Activated naive CD8-positive, alpha-beta T cell treated with anti-CD3 and anti-CD28 coated beads, Interleukin-2, amount 10 ng/mL, durations not matched to agents 7 days and 5 days (primary cell): ENCODE measurements at regions not wholly inside any gene's neighbourhood (a gene's known extent, or its start where the extent isn't known, plus 50 kb on each side); places are given as distances from the start of the nearest gene placed in this dataset.

Experiments
- ATAC-seq: fragments of 150-1000 bp; cut with Tn5 transposase; one replicate; pipeline ENCODE4 v1.10.0; 2021; ENCODE audit warnings: low read depth, moderate library complexity
- POLR2A ChIA-PET: fragments of 350-600 bp; sonication (Branson Sonifier 250); formaldehyde crosslinking; loops from one replicate; lab custom pipeline; 2021; ENCODE audit warnings: antibody characterized with exemption; lab: Charles Lee
- DNase-seq: peaks from one replicate; pipeline ENCODE4 v3.0.0; 2021
- H3K27ac Mint-ChIP-seq: one replicate; pipeline ENCODE4 v1.8.0; 2022; ENCODE audit warnings: mild to moderate bottlenecking, mixed read lengths
- H3K27me3 Mint-ChIP-seq: one replicate; pipeline ENCODE4 v1.8.0; 2022; ENCODE audit warnings: mild to moderate bottlenecking, moderate library complexity, mixed read lengths
- H3K36me3 Mint-ChIP-seq: one replicate; pipeline ENCODE4 v1.8.0; 2021; ENCODE audit warnings: mild to moderate bottlenecking, mixed read lengths
- H3K4me1 Mint-ChIP-seq: one replicate; pipeline ENCODE4 v1.8.0; 2021; ENCODE audit warnings: mixed read lengths
- H3K4me3 Mint-ChIP-seq: one replicate; pipeline ENCODE4 v1.8.0; 2022; ENCODE audit warnings: mild to moderate bottlenecking, moderate library complexity, mixed read lengths
- H3K9me3 Mint-ChIP-seq: one replicate; pipeline ENCODE4 v1.8.0; 2021; ENCODE audit warnings: mixed read lengths

DNA sequence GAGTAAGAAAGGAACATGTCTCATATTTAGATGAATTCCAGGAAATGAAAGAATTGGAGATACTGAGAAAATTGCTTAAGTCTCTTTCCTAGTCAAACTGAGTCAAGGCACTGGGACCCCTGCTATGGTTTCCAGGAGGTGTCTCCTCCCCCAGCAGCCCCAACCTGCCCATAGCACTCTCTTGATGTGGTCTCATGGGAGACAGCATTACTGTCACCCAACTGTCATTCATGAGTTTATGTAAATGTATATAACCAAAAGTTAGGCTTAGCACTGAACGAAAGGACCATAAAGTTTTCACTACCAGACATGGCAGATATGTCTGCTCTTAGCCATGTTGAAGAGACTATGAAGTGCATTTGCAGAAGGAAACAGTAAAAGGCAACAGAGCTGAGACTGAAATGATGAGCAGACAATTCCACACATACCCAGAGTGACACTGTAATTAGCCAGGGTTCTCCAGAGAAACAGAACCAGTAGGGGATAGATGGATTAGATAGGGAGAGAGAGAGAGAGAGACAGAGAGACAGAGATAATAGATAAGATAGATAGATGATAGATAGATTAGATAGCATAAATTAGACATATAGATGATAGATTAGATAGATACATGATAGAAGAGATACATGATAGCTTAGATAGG is 328.1 kb downstream of the BRD1 start:
- ATAC-seq (no peak), DNase-seq (no peak)
- Mint-ChIP-seq H3K36me3 (no peaks in the 10 kb centered on the region), H3K27ac (no peak overlapping the region), H3K27me3 (no peaks in the 10 kb centered on the region), H3K4me3 (no peak overlapping the region), H3K4me1 (no peaks in the 10 kb centered on the region), H3K9me3 (peaks cover 3% of the 10 kb centered on the region)
- POLR2A ChIA-PET = no interaction called here

DNA sequence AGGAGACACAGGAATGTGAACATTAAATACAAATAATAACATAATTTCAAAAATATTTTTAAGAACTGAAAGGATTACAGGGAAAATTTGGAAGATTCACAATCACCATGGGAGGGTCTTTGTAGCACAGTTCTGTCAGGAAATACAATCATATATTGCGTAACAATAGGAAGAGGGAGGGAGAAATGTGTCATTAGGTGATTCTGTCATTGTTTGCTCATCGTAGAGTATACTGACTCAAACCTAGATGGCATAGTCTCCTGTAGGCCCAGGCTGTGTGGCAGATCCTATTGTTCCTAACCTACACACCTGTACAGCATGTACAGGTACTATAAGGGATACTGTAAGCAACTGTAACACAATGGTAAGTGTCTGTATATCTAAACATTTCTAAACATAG is 330.4 kb downstream of the BRD1 start:
- ATAC-seq = no peak
- no peaks in the 10 kb centered on the region for H3K4me1 Mint-ChIP-seq
- H3K27ac Mint-ChIP-seq = no peak overlapping the region
- H3K9me3 Mint-ChIP-seq = no peaks in the 10 kb centered on the region
- no peak overlapping the region for H3K4me3 Mint-ChIP-seq
- POLR2A ChIA-PET = no interaction called here
- H3K36me3 Mint-ChIP-seq = no peaks in the 10 kb centered on the region
- H3K27me3 Mint-ChIP-seq = no peaks in the 10 kb centered on the region
- DNase-seq = no peak

DNA sequence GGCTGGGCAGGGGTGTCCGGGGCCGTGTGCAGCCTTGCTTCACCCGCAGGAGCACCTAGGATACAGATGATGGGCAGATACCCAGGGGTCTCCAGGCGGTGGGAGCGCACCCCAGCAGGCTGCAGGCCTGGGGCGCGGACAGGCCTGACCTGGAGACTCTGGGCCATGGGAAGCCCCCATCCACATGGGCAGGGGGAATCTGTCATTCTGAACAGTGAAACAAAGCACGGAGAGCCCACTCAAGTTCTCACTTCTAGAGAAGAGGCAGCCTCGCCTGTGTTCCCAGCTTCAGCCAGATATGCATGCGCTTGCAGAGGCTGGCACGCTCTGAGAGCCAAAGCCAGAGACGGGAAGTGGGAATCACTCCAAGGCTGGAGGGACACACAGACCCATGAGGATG is 333.1 kb downstream of the BRD1 start:
- no peaks in the 10 kb centered on the region for H3K27me3 Mint-ChIP-seq
- DNase-seq (no peak), ATAC-seq (no peak)
- no peaks in the 10 kb centered on the region for H3K4me1 Mint-ChIP-seq
- H3K36me3 Mint-ChIP-seq = no peaks in the 10 kb centered on the region
- no peaks in the 10 kb centered on the region for H3K9me3 Mint-ChIP-seq
- H3K4me3 Mint-ChIP-seq = no peak overlapping the region
- no peak overlapping the region for H3K27ac Mint-ChIP-seq
- POLR2A ChIA-PET = no interaction called here

DNA sequence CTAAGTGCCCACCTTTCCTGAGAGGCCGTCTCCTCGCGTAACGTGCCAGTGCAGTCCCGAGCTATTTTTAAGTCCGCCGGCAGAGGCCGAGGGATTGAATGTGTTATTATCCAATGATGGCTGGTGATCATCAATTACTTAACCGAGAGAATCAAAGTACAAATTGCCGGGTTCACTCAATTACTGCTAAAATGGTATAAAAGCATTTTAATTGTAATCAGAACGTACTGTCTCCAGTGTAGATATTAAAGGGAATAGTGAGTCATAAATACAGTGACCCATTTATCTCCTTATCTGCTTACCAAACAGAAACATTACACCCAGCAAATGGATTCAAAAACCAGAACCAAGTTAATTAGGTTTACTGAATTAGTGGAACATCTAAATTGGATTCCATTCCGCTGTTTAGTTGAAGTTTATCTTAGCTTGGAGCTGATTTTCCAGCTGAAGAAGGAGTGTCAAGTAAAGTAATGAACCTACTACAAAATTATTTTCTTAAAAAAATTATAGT is 334.9 kb downstream of the BRD1 start:
- no peak overlapping the region for H3K4me3 Mint-ChIP-seq
- DNase-seq = no peak
- no peaks in the 10 kb centered on the region for H3K36me3 Mint-ChIP-seq
- H3K27ac Mint-ChIP-seq = no peak overlapping the region
- H3K27me3 Mint-ChIP-seq = no peaks in the 10 kb centered on the region
- POLR2A ChIA-PET = no interaction called here
- no peaks in the 10 kb centered on the region for H3K9me3 Mint-ChIP-seq
- H3K4me1 Mint-ChIP-seq = no peaks in the 10 kb centered on the region
- no peak for ATAC-seq

DNA sequence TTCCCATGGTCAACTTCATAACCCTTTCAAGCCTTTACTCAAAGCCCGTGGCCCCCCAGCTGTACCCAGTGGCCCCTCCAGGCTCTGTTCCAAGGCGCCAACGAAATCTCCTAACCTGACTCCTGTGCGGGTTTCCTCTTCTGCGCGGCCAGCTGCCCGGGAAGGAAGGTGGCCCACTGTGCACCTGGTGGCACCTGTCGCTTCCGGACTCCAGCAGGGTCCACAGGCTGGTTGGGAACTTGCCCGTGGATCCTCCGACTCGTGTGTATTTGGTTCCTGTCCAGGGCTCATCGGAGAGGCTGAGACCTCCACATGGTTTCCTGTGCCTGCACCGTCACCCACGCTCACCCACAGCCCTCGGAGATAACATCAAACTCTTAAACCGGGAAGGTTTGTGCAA is 335.4 kb downstream of the BRD1 start:
- POLR2A ChIA-PET = no interaction called here
- DNase-seq = no peak
- H3K27ac Mint-ChIP-seq = no peak overlapping the region
- no peaks in the 10 kb centered on the region for H3K4me1 Mint-ChIP-seq
- H3K36me3 Mint-ChIP-seq = no peaks in the 10 kb centered on the region
- no peak overlapping the region for H3K4me3 Mint-ChIP-seq
- H3K9me3 Mint-ChIP-seq = no peaks in the 10 kb centered on the region
- no peaks in the 10 kb centered on the region for H3K27me3 Mint-ChIP-seq
- ATAC-seq = no peak

DNA sequence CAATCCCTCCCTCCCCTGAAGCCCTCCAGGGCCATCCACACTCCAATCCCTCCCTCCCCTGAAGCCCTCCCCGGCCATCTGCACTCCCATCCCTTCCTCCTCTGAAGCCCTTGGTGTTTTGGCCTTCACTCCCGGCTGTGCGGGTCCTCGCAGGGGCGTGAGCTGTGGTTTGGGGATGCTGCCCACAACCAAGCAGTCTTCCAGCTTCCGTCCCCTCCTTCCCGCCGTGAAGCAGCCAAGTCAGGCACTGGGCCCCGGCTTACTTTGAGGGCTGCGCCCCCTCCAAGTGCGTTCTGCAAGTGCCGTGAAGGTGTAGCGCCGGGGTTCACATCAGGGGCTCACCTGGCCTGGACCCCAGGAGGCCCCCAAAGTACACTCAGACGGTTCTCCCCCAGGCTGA is 335.9 kb downstream of the BRD1 start:
- Mint-ChIP-seq H3K27ac (no peak overlapping the region), H3K36me3 (no peaks in the 10 kb centered on the region), H3K4me1 (no peaks in the 10 kb centered on the region), H3K9me3 (no peaks in the 10 kb centered on the region), H3K4me3 (no peak overlapping the region), H3K27me3 (no peaks in the 10 kb centered on the region)
- POLR2A ChIA-PET = no interaction called here
- ATAC-seq = no peak
- DNase-seq = no peak

DNA sequence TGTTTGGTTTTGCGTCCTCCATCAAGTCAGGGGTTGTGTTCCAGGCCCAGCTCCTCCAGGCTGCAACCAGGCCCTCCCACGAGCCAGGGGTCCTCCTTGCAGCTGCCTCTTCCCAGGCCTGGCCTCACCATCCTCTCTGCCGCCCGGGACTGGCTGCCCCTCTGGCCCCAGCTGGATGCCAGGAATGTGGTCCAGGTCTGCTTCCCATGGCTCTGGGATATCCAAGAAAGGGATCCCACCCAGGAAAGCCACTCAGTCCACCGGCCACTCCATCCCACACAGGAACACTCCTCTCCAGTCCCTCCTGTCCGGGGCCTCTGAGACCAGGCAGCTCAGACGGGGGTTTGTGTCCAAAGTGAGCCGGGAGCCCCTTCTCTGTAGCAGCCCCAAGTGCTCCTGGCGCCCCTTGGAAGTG is 336.4 kb downstream of the BRD1 start:
- H3K9me3 Mint-ChIP-seq = no peaks in the 10 kb centered on the region
- no peaks in the 10 kb centered on the region for H3K27me3 Mint-ChIP-seq
- no peak for DNase-seq
- H3K27ac Mint-ChIP-seq = no peak overlapping the region
- no peak overlapping the region for H3K4me3 Mint-ChIP-seq
- no peaks in the 10 kb centered on the region for H3K36me3 Mint-ChIP-seq
- ATAC-seq = no peak
- no peaks in the 10 kb centered on the region for H3K4me1 Mint-ChIP-seq
- POLR2A ChIA-PET = no interaction called here

DNA sequence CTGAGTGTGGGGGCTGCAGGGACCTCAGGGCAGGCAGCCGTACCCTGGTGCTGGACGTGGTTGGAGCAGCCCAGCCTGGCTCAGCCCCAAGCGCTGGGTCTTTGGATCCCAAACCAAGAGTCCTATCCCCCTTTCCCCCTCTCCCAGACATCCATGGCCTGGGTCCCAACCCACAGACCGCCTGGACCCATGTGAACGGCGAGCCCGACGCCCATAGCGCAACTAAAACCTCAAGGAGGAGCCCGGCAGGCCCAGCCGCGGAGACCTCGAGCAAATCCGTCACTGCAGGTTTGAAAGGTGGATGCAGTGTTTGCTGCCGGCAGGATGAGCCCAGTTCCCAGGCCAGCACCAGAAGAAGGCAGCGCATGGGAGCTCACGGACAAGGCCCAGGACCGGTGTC is 337.0 kb downstream of the BRD1 start:
- POLR2A ChIA-PET = no interaction called here
- DNase-seq (no peak), ATAC-seq (no peak)
- H3K27ac Mint-ChIP-seq = no peak overlapping the region
- no peaks in the 10 kb centered on the region for H3K27me3 Mint-ChIP-seq
- H3K4me1 Mint-ChIP-seq = no peaks in the 10 kb centered on the region
- no peaks in the 10 kb centered on the region for H3K9me3 Mint-ChIP-seq
- no peaks in the 10 kb centered on the region for H3K36me3 Mint-ChIP-seq
- H3K4me3 Mint-ChIP-seq = no peak overlapping the region

DNA sequence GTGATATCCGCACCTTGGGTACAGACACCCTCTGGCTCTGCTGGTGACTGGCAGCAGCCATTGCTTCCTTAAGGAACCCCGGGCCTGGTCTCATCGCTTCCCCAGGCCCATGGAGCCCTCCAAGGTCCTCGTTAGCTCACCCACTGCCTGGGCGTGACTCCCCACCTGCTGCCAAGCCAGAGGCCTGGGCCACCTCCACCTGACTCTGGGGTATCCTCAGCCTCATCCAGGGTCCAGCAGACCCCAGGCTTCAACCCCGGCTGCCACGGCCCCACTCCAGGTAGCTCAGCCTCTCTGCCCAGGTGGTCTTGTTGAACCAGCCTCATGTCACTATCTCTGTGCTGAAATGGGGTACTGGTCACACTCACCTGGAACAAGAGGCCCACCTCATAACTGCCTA is 337.9 kb downstream of the BRD1 start:
- H3K36me3 Mint-ChIP-seq = no peaks in the 10 kb centered on the region
- no peak overlapping the region for H3K4me3 Mint-ChIP-seq
- ATAC-seq = no peak
- H3K9me3 Mint-ChIP-seq = no peaks in the 10 kb centered on the region
- POLR2A ChIA-PET = no interaction called here
- no peaks in the 10 kb centered on the region for H3K27me3 Mint-ChIP-seq
- DNase-seq = no peak
- H3K4me1 Mint-ChIP-seq = no peaks in the 10 kb centered on the region
- H3K27ac Mint-ChIP-seq = no peak overlapping the region

DNA sequence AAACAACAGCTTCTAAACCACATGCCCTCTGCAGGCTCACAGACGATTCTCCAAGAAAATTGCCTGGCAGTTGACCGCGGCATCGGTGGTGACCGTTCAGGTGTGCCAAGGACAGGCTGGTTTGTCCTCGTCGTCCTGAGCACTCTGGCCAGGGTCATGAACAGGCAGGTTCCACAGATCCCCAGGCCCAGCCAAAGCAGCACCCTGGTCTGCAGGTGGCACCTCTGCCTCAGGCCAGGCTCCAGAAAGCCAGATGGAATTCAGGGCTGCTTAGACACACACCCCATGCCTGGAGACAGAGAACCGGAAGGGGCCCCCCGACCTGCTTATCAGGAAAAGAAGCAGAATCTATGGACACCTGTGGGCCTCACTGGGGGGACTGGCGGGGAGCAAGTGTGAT is 338.7 kb downstream of the BRD1 start:
- DNase-seq (no peak), ATAC-seq (no peak)
- Mint-ChIP-seq H3K4me3 (no peak overlapping the region), H3K4me1 (no peaks in the 10 kb centered on the region), H3K36me3 (no peaks in the 10 kb centered on the region), H3K9me3 (no peaks in the 10 kb centered on the region), H3K27me3 (no peaks in the 10 kb centered on the region), H3K27ac (no peak overlapping the region)
- POLR2A ChIA-PET = no interaction called here

DNA sequence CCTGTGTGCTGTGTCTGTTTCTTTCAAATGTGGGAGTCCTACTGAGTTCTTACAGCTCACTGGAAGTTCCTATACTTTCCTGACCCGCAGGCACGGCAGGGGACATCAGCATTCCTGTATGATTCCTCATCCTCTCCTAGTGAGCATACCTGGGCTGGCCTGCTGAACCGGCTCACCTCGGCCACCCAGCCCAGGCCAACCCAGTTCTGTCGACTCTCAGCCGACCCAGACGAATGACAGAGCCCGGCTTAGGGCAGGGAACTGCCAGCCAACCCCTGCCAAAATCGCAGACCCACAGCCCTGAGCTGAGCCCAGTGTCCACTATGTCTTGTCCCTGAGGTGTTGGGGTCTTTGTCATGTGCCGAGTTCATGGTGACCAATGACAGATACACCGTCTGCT is 339.7 kb downstream of the BRD1 start:
- Mint-ChIP-seq H3K4me3 (no peak overlapping the region), H3K27ac (no peak overlapping the region), H3K9me3 (no peaks in the 10 kb centered on the region), H3K4me1 (no peaks in the 10 kb centered on the region), H3K27me3 (no peaks in the 10 kb centered on the region), H3K36me3 (no peaks in the 10 kb centered on the region)
- no peak for DNase-seq
- POLR2A ChIA-PET = no interaction called here
- no peak for ATAC-seq

DNA sequence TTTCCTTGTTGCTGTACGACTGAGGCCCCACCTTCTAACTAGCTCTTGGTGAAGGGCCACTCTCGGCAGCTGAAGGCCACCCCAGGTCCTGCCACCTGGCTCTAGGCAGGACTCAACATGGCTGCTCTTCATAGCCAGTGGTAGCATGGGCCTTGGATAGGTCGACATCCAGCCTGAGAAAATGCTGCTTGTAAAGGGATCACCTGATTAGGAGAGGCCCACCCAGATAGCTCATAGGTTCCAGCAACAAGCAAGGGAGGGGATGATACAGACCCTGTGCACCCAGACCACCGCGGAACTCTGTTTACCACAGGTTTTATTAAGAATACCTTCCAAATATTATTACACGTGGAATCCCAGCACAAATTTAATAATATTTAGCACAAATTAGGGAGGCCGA is 341.4 kb downstream of the BRD1 start:
- POLR2A ChIA-PET = no interaction called here
- H3K4me3 Mint-ChIP-seq = no peak overlapping the region
- DNase-seq (no peak), ATAC-seq (no peak)
- no peak overlapping the region for H3K27ac Mint-ChIP-seq
- no peaks in the 10 kb centered on the region for H3K4me1 Mint-ChIP-seq
- no peaks in the 10 kb centered on the region for H3K36me3 Mint-ChIP-seq
- H3K27me3 Mint-ChIP-seq = peaks cover 6% of the 10 kb centered on the region
- H3K9me3 Mint-ChIP-seq = no peaks in the 10 kb centered on the region

DNA sequence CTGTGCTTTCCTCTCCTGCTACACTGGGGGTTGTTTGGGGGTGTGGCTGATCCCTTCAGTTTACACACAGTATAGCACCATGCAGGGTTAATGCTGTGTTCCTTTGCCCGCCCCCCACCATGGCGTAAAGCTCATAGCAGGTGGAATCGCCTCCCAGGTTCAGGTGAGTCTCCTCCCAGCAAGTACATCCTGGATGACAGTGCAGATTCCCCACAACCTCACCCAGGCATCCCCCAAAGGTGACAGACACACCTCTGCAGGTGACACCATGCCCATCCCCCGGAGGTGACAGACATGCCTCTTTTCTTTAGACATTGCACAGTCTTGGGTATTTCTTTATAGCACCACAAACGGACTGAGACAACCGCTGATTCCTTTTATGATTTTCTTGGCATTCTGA is 343.7 kb downstream of the BRD1 start:
- no peak for ATAC-seq
- Mint-ChIP-seq H3K36me3 (no peaks in the 10 kb centered on the region), H3K27me3 (peaks cover 6% of the 10 kb centered on the region), H3K4me1 (no peaks in the 10 kb centered on the region), H3K27ac (no peak overlapping the region), H3K9me3 (no peaks in the 10 kb centered on the region), H3K4me3 (no peak overlapping the region)
- POLR2A ChIA-PET = no interaction called here
- DNase-seq = no peak

DNA sequence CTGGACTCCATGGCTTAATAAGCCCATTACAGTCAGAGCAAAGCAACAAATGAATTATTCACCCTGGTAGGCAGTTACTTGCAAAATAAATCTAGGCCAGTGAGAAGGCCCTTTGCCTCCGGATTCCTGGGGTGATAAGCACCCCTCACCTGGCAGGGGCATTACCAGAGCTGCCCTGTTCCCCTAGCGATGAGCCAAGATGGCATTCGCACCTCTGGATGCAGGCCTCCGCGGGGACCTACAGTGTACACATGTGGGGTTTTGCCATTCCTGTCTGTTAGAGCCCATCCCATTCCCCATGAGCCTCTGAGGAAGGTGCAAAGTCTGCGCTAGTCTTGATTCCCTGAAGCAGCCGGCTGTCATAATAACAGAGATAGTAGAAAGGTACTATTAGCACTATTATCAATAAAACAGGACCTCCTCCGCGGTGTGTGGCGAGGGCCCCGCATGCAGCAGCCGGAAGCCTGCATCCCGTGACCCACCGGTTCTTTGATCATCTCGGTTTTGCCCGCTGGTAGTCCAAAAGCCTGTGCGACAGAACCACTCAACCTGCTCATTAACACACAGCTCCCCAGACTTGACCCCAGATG is 344.3 kb downstream of the BRD1 start:
- no peaks in the 10 kb centered on the region for H3K4me1 Mint-ChIP-seq
- no peak for ATAC-seq
- H3K27me3 Mint-ChIP-seq = peaks cover 6% of the 10 kb centered on the region
- DNase-seq = no peak
- H3K27ac Mint-ChIP-seq = no peak overlapping the region
- no peaks in the 10 kb centered on the region for H3K36me3 Mint-ChIP-seq
- no peak overlapping the region for H3K4me3 Mint-ChIP-seq
- no peaks in the 10 kb centered on the region for H3K9me3 Mint-ChIP-seq
- POLR2A ChIA-PET = no interaction called here
